ENCODE measurements at regions not wholly inside any gene's neighbourhood (a gene's known extent, or its start where the extent isn't known, plus 50 kb on each side); places are given as distances from the start of the nearest gene placed in this dataset.
"Not testable (repeated sequence)": the region's sequence is repeated elsewhere in the genome, so short reads cannot be mapped to it uniquely, and the experiment has no call there.

GRCh38 chr17:30693772-30694171 lies 130.7 kb downstream of the CRLF3 start:
- TF ChIP-seq CTCF (IDR thresholded peaks at IDR 0.05), result peak in 5 of 6 experiments; percentile 19 to 49 (median 31)
- TF ChIP-seq POLR2A (IDR thresholded peaks at IDR 0.05), result not testable (repeated sequence)
